Right atrium auricular region (tissue), 2 donors: ENCODE measurements at regions not wholly inside any gene's neighbourhood (a gene's known extent, or its start where the extent isn't known, plus 50 kb on each side); places are given as distances from the start of the nearest gene placed in this dataset.

ENCODE experiments used
- DNase-seq: peaks from one replicate; pipeline ENCODE4 v3.0.0-alpha.2; 2019; ENCODE audit warnings: low spot score
- H3K27ac ChIP-seq, 2 donors: fragments of 200-600 bp; sonication (generic); 1 replicate in 1 of 2; 2 replicates in 1 of 2; pipeline ENCODE4 v1.5.1; 2016 to 2019
- H3K27me3 ChIP-seq, 2 donors: fragments of 200-600 bp; sonication (generic); one replicate each; pipeline versions ENCODE4 v1.5.1 to v1.6.0; 2017 to 2019
- H3K36me3 ChIP-seq: fragments of 200-600 bp; sonication (generic); one replicate; pipeline ENCODE4 v1.5.1; 2016
- H3K4me1 ChIP-seq, 2 donors: fragments of 200-600 bp; sonication (generic); one replicate each; pipeline versions ENCODE4 v1.5.1 to v1.6.0; 2017 to 2019
- H3K4me3 ChIP-seq, 2 donors: fragments of 200-600 bp; sonication (generic); 1 replicate in 1 of 2; 2 replicates in 1 of 2; pipeline ENCODE4 v1.5.1; 2017 to 2019; ENCODE audit warnings: mild to moderate bottlenecking in 1 of 2, moderate library complexity in 1 of 2
- H3K9me3 ChIP-seq, 2 donors: fragments of 200-600 bp; sonication (generic); one replicate each; pipeline ENCODE4 v1.5.1; 2019
- CTCF ChIP-seq, 2 donors: fragments of 200-600 bp; sonication (generic); IDR thresholded peaks; one replicate each; pipeline ENCODE4 v1.5.1; 2019; ENCODE audit warnings: antibody characterized with exemption in 2 of 2

GRCh38 chr17:74145756-74146155, 57.7 kb upstream of the RPL38 start:
- H3K4me1 ChIP-seq, result no peaks in the 10 kb centered on the region
- H3K9me3 ChIP-seq, result peaks cover 0 to 33% of the 10 kb centered on the region in 2 donors
- no peak for TF ChIP-seq CTCF (IDR thresholded peaks at IDR 0.05)
- H3K4me3 ChIP-seq, result no peak overlapping the region
- no peak overlapping the region for H3K27ac ChIP-seq
- H3K36me3 ChIP-seq, result no peaks in the 10 kb centered on the region
- H3K27me3 ChIP-seq, result no peaks in the 10 kb centered on the region
- DNase-seq, result no peak

GRCh38 chr17:74146196-74146595, 57.3 kb upstream of the RPL38 start:
- H3K27ac ChIP-seq, result no peak overlapping the region
- no peaks in the 10 kb centered on the region for H3K36me3 ChIP-seq
- no peak for TF ChIP-seq CTCF (IDR thresholded peaks at IDR 0.05)
- no peaks in the 10 kb centered on the region for H3K4me1 ChIP-seq
- H3K9me3 ChIP-seq, result peaks cover 0 to 28% of the 10 kb centered on the region in 2 donors
- H3K4me3 ChIP-seq, result no peak overlapping the region
- H3K27me3 ChIP-seq, result no peaks in the 10 kb centered on the region
- no peak for DNase-seq

- H3K27me3 ChIP-seq, result no peaks in the 10 kb centered on the region
- no peaks in the 10 kb centered on the region for H3K4me1 ChIP-seq
- no peaks in the 10 kb centered on the region for H3K36me3 ChIP-seq
- H3K27ac ChIP-seq, result no peak overlapping the region
- DNase-seq, result no peak
- no peak for TF ChIP-seq CTCF (IDR thresholded peaks at IDR 0.05)
- H3K9me3 ChIP-seq, result peaks cover 0 to 18% of the 10 kb centered on the region in 2 donors
- no peak overlapping the region for H3K4me3 ChIP-seq
Measured at GRCh38 chr17:74147056-74147835, 56.2 kb upstream of the RPL38 start.

GRCh38 chr17:74147966-74148365, 55.5 kb upstream of the RPL38 start:
- no peaks in the 10 kb centered on the region for H3K36me3 ChIP-seq
- H3K4me3 ChIP-seq, result no peak overlapping the region
- no peak for DNase-seq
- H3K27ac ChIP-seq, result no peak overlapping the region
- H3K27me3 ChIP-seq, result no peaks in the 10 kb centered on the region
- no peak for TF ChIP-seq CTCF (IDR thresholded peaks at IDR 0.05)
- peaks cover 0 to 11% of the 10 kb centered on the region in 2 donors for H3K9me3 ChIP-seq
- no peaks in the 10 kb centered on the region for H3K4me1 ChIP-seq

GRCh38 chr17:74148446-74148845, 55.0 kb upstream of the RPL38 start:
- Histone ChIP-seq H3K4me3 (no peak overlapping the region), H3K27me3 (no peaks in the 10 kb centered on the region), H3K4me1 (no peaks in the 10 kb centered on the region), H3K27ac (no peak overlapping the region), H3K9me3 (peaks cover 0 to 7% of the 10 kb centered on the region in 2 donors), H3K36me3 (no peaks in the 10 kb centered on the region)
- TF ChIP-seq CTCF (IDR thresholded peaks at IDR 0.05), result no peak
- no peak for DNase-seq
